ENCODE measurements at regions not wholly inside any gene's neighbourhood (a gene's known extent, or its start where the extent isn't known, plus 50 kb on each side); places are given as distances from the start of the nearest gene placed in this dataset.

DNA sequence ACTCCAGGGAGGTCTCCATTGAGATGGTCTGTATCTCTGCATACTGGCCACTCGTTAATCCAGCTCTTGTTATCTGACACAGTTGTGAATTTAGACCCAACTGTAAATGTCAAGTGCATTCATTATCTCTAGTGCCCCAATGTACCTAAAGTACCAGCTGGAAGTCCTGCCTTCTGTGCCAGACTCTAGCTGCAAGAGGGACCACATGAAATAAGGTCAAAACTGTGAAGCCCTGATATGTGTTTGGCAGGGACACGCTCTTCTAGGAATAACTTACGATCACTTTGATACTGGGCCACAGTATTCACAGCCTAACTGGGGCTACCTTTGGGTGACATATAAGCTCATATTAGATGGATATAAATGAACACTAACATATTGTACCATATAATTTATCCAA lies 268.5 kb downstream of the LRIG3 start:
- TF ChIP-seq SPI1 (IDR thresholded peaks at IDR 0.05; ENCODE audit: low read depth, low read length) (no peak), POLR2AphosphoS5 (IDR thresholded peaks at IDR 0.05; ENCODE audit: low read depth, low read length) (no peak)
